Mesendoderm (in vitro differentiated cells): ENCODE measurements at regions not wholly inside any gene's neighbourhood (a gene's known extent, or its start where the extent isn't known, plus 50 kb on each side); places are given as distances from the start of the nearest gene placed in this dataset.

ENCODE experiments used
- DNase-seq: peaks from one replicate; pipeline ENCODE4 v3.0.0; 2013
- H2AK5ac ChIP-seq: 2 replicates; pipeline ENCODE4 v1.6.1; 2013; ENCODE audit warnings: low read length, inconsistent platforms
- H2BK120ac ChIP-seq: 2 replicates; pipeline ENCODE4 v1.6.1; 2013; ENCODE audit warnings: low read depth, mild to moderate bottlenecking, low read length, moderate library complexity, mixed read lengths
- H2BK15ac ChIP-seq: replicated peaks from 2 replicates; pipeline ENCODE4 v1.6.1; 2013; ENCODE audit warnings: low read depth, mild to moderate bottlenecking, moderate library complexity
- H2BK5ac ChIP-seq: 2 replicates; pipeline ENCODE4 v1.6.1; 2013; ENCODE audit warnings: low read length, inconsistent platforms
- H3K18ac ChIP-seq: 2 replicates; pipeline ENCODE4 v1.6.1; 2013; ENCODE audit warnings: mild to moderate bottlenecking, low read length, mixed read lengths
- H3K23ac ChIP-seq: one replicate; pipeline ENCODE4 v1.6.1; 2013; ENCODE audit warnings: low read length
- H3K27ac ChIP-seq: 2 replicates; pipeline ENCODE4 v1.5.1; 2013; ENCODE audit warnings: low read depth, mild to moderate bottlenecking, inconsistent platforms, low read length, moderate library complexity
- H3K27me3 ChIP-seq: 2 replicates; pipeline ENCODE4 v1.6.1; 2013; ENCODE audit warnings: low read length, control low read depth, mild to moderate bottlenecking, inconsistent platforms; ENCODE audit not compliant: insufficient read depth, poor library complexity
- H3K36me3 ChIP-seq: 2 replicates; pipeline ENCODE4 v1.6.1; 2013; ENCODE audit warnings: low read length, inconsistent platforms; ENCODE audit not compliant: control insufficient read depth, insufficient read depth
- H3K4ac ChIP-seq: one replicate; pipeline ENCODE4 v1.6.1; 2013; ENCODE audit warnings: low read depth, mild to moderate bottlenecking, low read length, moderate library complexity
- H3K4me1 ChIP-seq: 2 replicates; pipeline ENCODE4 v1.6.1; 2013; ENCODE audit warnings: low read depth, low read length, inconsistent platforms; ENCODE audit not compliant: control insufficient read depth
- H3K4me2 ChIP-seq: 2 replicates; pipeline ENCODE4 v1.6.1; 2013; ENCODE audit warnings: low read length
- H3K4me3 ChIP-seq: 2 replicates; pipeline ENCODE4 v1.5.1; 2013; ENCODE audit warnings: mild to moderate bottlenecking, low read length
- H3K56ac ChIP-seq: one replicate; pipeline ENCODE4 v1.6.1; 2013; ENCODE audit warnings: low read length
- H3K79me1 ChIP-seq: 2 replicates; pipeline ENCODE4 v1.6.1; 2013; ENCODE audit warnings: low read length, inconsistent platforms
- H3K79me2 ChIP-seq: 2 replicates; pipeline ENCODE4 v1.6.1; 2013; ENCODE audit warnings: mild to moderate bottlenecking, low read length; ENCODE audit not compliant: control insufficient read depth, insufficient read depth
- H3K9ac ChIP-seq: 2 replicates; pipeline ENCODE4 v1.6.1; 2013; ENCODE audit warnings: low read length, inconsistent platforms
- H4K5ac ChIP-seq: one replicate; pipeline ENCODE4 v1.6.1; 2013; ENCODE audit warnings: low read length
- H4K8ac ChIP-seq: one replicate; pipeline ENCODE4 v1.6.1; 2013; ENCODE audit warnings: low read depth, mild to moderate bottlenecking, control low read depth, low read length, moderate library complexity
- WGBS: extraction: QIAGEN DNeasy Blood & Tissue Kit; methylation state at CpG from one replicate; pipeline ENCODE4 v1.1.7; 2013; ENCODE audit warnings: low lambda C conversion rate, missing lambda C conversion rate; ENCODE audit not compliant: insufficient coverage; ENCODE audit errors: extremely low coverage; 5-methylcytosine and 5-hydroxymethylcytosine counted together

DNA sequence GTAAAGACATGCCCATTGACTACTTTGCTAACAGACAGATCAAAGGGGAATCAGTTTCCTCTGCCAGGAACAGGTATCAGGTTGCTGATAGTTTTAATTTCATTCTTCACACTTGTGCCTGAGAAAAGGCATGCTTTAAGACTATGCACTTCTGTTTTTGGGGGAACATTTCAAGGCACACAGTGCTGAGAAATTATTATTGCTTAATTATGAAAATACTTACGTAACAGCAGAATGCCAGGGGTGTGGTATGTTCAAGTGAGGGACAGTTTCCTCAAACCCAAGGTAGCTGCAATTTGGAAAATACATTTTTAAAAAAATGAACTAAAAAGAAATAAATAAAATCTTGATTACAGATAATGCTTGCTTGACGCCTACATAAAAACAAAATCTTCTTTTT lies 1746.1 kb upstream of the PIK3C3 start:
- no peak overlapping the region for H3K4ac ChIP-seq
- no CpG with 5 or more reads among the region's 2 CpGs for WGBS
- H3K4me1 ChIP-seq, result peaks cover 4% of the 10 kb centered on the region
- no peak overlapping the region for H3K4me2 ChIP-seq
- H3K4me3 ChIP-seq, result no peak overlapping the region
- no peak overlapping the region for H3K27ac ChIP-seq
- no peak overlapping the region for H2AK5ac ChIP-seq
- H2BK15ac ChIP-seq, result no peak overlapping the region
- no peak overlapping the region for H3K18ac ChIP-seq
- H3K9ac ChIP-seq, result no peak overlapping the region
- H2BK5ac ChIP-seq, result no peak overlapping the region
- H3K79me1 ChIP-seq, result no peaks in the 10 kb centered on the region
- DNase-seq, result no peak
- no peak overlapping the region for H2BK120ac ChIP-seq
- no peaks in the 10 kb centered on the region for H3K27me3 ChIP-seq
- H4K5ac ChIP-seq, result no peak overlapping the region
- H3K36me3 ChIP-seq, result no peaks in the 10 kb centered on the region
- H4K8ac ChIP-seq, result no peak overlapping the region
- no peak overlapping the region for H3K23ac ChIP-seq
- no peak overlapping the region for H3K56ac ChIP-seq
- no peaks in the 10 kb centered on the region for H3K79me2 ChIP-seq

DNA sequence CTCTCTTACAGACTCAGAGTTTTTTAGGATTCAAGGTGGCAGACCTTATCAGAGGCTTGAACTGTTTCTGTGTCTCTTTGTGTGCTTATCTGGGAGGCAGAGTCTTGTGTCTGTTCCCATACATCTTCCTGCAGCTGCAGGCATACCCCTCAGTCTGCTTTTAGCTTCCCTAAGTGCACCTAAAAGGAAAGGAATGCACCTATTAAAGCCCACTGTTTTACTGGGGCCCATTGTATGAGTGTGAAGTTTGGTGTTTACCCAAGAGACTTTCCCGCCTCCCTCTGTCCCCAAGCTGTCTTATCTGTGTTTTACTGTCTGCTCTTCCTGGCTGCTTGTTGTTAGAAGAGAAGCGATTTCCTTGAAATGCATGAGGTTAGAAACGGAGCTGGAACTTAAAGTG lies 1757.3 kb upstream of the PIK3C3 start:
- DNase-seq, result peak; percentile 91
- H3K4ac ChIP-seq, result no peak overlapping the region
- no peak overlapping the region for H3K4me2 ChIP-seq
- WGBS, result no CpG with 5 or more reads among the region's 3 CpGs
- peak overlapping the region; percentile 45 for H3K27ac ChIP-seq
- no peaks in the 10 kb centered on the region for H3K4me1 ChIP-seq
- H3K79me1 ChIP-seq, result no peaks in the 10 kb centered on the region
- H3K9ac ChIP-seq, result no peak overlapping the region
- H3K56ac ChIP-seq, result no peak overlapping the region
- H2BK120ac ChIP-seq, result no peak overlapping the region
- no peak overlapping the region for H2BK5ac ChIP-seq
- H3K18ac ChIP-seq, result no peak overlapping the region
- no peak overlapping the region for H3K23ac ChIP-seq
- no peaks in the 10 kb centered on the region for H3K36me3 ChIP-seq
- no peak overlapping the region for H4K5ac ChIP-seq
- no peak overlapping the region for H2AK5ac ChIP-seq
- H3K79me2 ChIP-seq, result no peaks in the 10 kb centered on the region
- no peak overlapping the region for H3K4me3 ChIP-seq
- no peak overlapping the region for H4K8ac ChIP-seq
- H3K27me3 ChIP-seq, result no peaks in the 10 kb centered on the region
- no peak overlapping the region for H2BK15ac ChIP-seq

DNA sequence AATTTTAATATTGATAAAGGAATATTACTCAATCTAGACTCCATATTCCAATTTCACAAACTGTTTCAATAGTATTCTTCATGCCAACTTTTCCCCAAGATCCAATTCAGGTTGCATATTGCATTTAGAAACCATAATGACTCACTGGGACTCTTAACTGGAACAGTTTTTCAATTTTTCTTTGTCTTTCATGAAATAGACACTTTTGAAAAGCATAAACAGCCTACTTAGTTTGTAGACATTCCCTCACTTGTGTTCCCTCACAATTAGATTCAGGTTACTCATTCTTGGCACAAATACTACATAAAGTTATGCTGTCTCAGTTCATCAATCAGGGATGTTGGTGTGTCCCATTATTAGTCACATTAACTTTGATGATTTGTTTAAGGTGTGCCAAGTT lies 1768.4 kb upstream of the PIK3C3 start:
- Histone ChIP-seq H2BK5ac (no peak overlapping the region), H3K56ac (no peak overlapping the region), H3K9ac (no peak overlapping the region), H3K4ac (no peak overlapping the region), H3K18ac (no peak overlapping the region), H3K79me1 (no peaks in the 10 kb centered on the region), H3K27ac (no peak overlapping the region), H2BK15ac (no peak overlapping the region), H4K5ac (no peak overlapping the region), H3K79me2 (no peaks in the 10 kb centered on the region), H3K27me3 (no peaks in the 10 kb centered on the region), H2AK5ac (no peak overlapping the region), H3K4me1 (no peaks in the 10 kb centered on the region), H4K8ac (no peak overlapping the region), H3K4me2 (no peak overlapping the region), H2BK120ac (no peak overlapping the region), H3K36me3 (no peaks in the 10 kb centered on the region), H3K23ac (no peak overlapping the region), H3K4me3 (no peak overlapping the region)
- DNase-seq, result no peak

DNA sequence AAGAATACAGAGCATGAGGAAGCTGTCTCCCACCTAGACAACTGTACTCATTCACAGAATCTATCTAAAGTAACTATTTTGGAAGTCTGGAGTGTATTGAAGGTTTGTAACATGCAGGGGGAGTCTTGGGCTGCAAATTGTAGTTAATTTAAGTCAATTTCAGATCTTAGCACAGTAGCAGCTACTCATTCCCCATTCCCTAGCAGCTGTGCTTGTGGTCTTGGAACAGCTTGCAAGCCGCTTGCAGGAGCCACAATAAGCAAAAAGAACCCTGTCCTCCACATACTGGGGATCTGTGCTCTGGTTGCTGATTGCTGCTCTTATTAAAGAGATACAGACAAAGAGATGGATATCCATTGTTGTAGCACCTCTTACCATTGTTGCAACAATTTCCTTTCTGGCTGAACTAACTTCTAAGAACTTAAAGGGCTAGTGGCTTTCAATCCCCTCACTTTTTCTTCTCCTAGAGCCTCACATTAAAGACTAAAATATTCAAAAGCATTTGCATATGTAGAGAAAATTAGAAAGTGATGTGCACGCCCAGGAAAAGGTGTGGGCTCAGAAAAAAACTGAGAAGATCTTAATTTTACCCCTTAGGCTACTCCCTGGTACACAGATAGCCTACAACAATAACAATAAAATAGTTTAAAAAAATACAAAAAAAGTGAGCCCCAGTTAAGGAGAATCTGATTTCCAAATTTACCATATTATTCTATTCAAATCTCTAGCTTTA lies 1775.1 kb upstream of the PIK3C3 start:
- no CpG with 5 or more reads among the region's 2 CpGs for WGBS
- peak; percentile 49 for DNase-seq
- no peak overlapping the region for H3K27ac ChIP-seq

DNA sequence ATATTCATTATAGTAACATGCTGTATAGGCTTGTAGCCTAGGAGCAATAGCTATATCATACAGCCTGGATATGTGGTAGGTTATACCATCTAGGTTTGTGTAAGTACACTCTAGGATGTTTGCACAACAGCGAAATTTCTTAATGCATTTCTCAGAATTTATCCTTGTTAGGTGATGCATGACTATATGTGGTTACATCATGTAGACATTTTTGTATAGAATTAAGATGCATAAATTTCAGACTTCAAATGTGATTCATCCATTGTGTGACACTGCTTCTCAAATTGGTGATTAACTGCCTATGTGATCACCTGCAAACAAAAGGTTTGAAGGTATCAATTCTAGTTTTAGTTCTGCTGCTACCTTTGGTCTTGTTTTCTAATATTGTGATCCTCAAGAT lies 1787.0 kb upstream of the PIK3C3 start:
- no CpG with 5 or more reads among the region's 1 CpG for WGBS
- no peaks in the 10 kb centered on the region for H3K79me2 ChIP-seq
- no peak overlapping the region for H3K27ac ChIP-seq
- no peak overlapping the region for H2BK5ac ChIP-seq
- H3K4me1 ChIP-seq, result no peaks in the 10 kb centered on the region
- H2BK15ac ChIP-seq, result no peak overlapping the region
- no peak overlapping the region for H2BK120ac ChIP-seq
- no peak overlapping the region for H3K4ac ChIP-seq
- no peak overlapping the region for H3K18ac ChIP-seq
- no peak overlapping the region for H3K4me3 ChIP-seq
- H3K4me2 ChIP-seq, result no peak overlapping the region
- H4K8ac ChIP-seq, result no peak overlapping the region
- no peak overlapping the region for H3K23ac ChIP-seq
- H3K27me3 ChIP-seq, result no peaks in the 10 kb centered on the region
- no peak overlapping the region for H3K9ac ChIP-seq
- no peak overlapping the region for H3K56ac ChIP-seq
- no peaks in the 10 kb centered on the region for H3K79me1 ChIP-seq
- no peak overlapping the region for H4K5ac ChIP-seq
- no peak overlapping the region for H2AK5ac ChIP-seq
- DNase-seq, result no peak
- no peaks in the 10 kb centered on the region for H3K36me3 ChIP-seq

More for the DNA sequence above, 1775.1 kb upstream of the PIK3C3 start:
- Histone ChIP-seq H3K56ac (no peak overlapping the region), H3K4ac (no peak overlapping the region), H3K4me1 (no peaks in the 10 kb centered on the region), H3K79me2 (no peaks in the 10 kb centered on the region), H3K9ac (no peak overlapping the region), H2BK15ac (no peak overlapping the region), H2BK120ac (no peak overlapping the region), H3K23ac (no peak overlapping the region), H3K18ac (peak overlapping the region; percentile 39), H4K8ac (no peak overlapping the region), H3K79me1 (no peaks in the 10 kb centered on the region), H3K4me3 (no peak overlapping the region), H3K27me3 (no peaks in the 10 kb centered on the region), H2AK5ac (no peak overlapping the region), H2BK5ac (no peak overlapping the region), H3K36me3 (no peaks in the 10 kb centered on the region), H3K4me2 (no peak overlapping the region), H4K5ac (no peak overlapping the region)

DNA sequence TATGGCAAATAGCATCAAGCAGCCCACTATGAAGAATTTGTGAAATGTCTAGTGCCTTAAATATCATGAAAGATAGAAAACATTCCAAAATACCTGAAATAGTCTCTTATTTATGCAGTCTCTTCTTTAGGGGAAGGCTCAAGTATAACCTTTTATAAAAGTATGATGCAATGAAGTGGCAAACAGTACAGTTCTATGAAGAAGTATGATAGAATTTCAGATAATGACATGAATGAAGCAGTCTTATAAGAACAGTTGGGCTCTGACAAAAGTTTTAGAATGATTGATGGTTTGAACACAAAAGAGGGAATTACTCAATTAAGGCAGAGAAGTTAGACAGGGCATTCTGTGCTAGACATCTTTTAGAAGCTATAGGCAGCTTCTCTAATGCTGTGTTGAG lies 1791.8 kb upstream of the PIK3C3 start:
- no peak overlapping the region for H2BK5ac ChIP-seq
- H4K8ac ChIP-seq, result no peak overlapping the region
- no peak overlapping the region for H3K56ac ChIP-seq
- DNase-seq, result no peak
- no peak overlapping the region for H3K18ac ChIP-seq
- no peaks in the 10 kb centered on the region for H3K79me2 ChIP-seq
- no peaks in the 10 kb centered on the region for H3K36me3 ChIP-seq
- H3K79me1 ChIP-seq, result no peaks in the 10 kb centered on the region
- no peak overlapping the region for H3K23ac ChIP-seq
- H3K4me1 ChIP-seq, result no peaks in the 10 kb centered on the region
- no peak overlapping the region for H2BK15ac ChIP-seq
- no peak overlapping the region for H3K27ac ChIP-seq
- no peak overlapping the region for H3K4me3 ChIP-seq
- no peaks in the 10 kb centered on the region for H3K27me3 ChIP-seq
- no peak overlapping the region for H3K4me2 ChIP-seq
- no peak overlapping the region for H3K4ac ChIP-seq
- H4K5ac ChIP-seq, result no peak overlapping the region
- no peak overlapping the region for H2BK120ac ChIP-seq
- H2AK5ac ChIP-seq, result no peak overlapping the region
- no peak overlapping the region for H3K9ac ChIP-seq
